Ascending aorta (tissue), 2 donors: ENCODE measurements at regions not wholly inside any gene's neighbourhood (a gene's known extent, or its start where the extent isn't known, plus 50 kb on each side); places are given as distances from the start of the nearest gene placed in this dataset.

ENCODE experiments used
- DNase-seq, 2 donors: peaks; one replicate each; pipeline ENCODE4 v3.0.0-alpha.2; 2019; ENCODE audit warnings: low spot score in 2 of 2
- H3K27ac ChIP-seq, 2 donors: fragments of 200-600 bp; sonication (generic); one replicate each; pipeline ENCODE4 v1.5.1; 2016 to 2017; ENCODE audit warnings: mild to moderate bottlenecking in 1 of 2
- H3K27me3 ChIP-seq: fragments of 200-600 bp; sonication (generic); one replicate; pipeline ENCODE4 v1.5.1; 2017
- H3K36me3 ChIP-seq, 2 donors: fragments of 200-600 bp; sonication (generic); one replicate each; pipeline ENCODE4 v1.5.1; 2016
- H3K4me1 ChIP-seq, 2 donors: fragments of 200-600 bp; sonication (generic); one replicate each; pipeline ENCODE4 v1.5.1; 2016 to 2017; ENCODE audit warnings: mild to moderate bottlenecking in 1 of 2
- H3K4me3 ChIP-seq, 2 donors: fragments of 200-600 bp; sonication (generic); one replicate each; pipeline ENCODE4 v1.5.1; 2016 to 2017; ENCODE audit warnings: mild to moderate bottlenecking in 1 of 2
- H3K9me3 ChIP-seq, 2 donors: fragments of 200-600 bp; sonication (generic); one replicate each; pipeline ENCODE4 v1.5.1; 2016
- intact Hi-C: fragments of 100-400 bp; cut with DNase I; formaldehyde crosslinking; loops from one replicate; pipeline ENCODE4 v1.15.1; 2023
- TF ChIP-seq, protein P1 (sequence below), 3 experiments: fragments of 200-600 bp in 2 of 3; fragments of 450-650 bp in 1 of 3; sonication (generic) in 2 of 3; IDR thresholded peaks; one replicate each; pipeline ENCODE4 v1.5.1; 2016 to 2019; ENCODE audit warnings: antibody characterized with exemption in 3 of 3, mild to moderate bottlenecking in 1 of 3, moderate library complexity in 1 of 3

DNA sequence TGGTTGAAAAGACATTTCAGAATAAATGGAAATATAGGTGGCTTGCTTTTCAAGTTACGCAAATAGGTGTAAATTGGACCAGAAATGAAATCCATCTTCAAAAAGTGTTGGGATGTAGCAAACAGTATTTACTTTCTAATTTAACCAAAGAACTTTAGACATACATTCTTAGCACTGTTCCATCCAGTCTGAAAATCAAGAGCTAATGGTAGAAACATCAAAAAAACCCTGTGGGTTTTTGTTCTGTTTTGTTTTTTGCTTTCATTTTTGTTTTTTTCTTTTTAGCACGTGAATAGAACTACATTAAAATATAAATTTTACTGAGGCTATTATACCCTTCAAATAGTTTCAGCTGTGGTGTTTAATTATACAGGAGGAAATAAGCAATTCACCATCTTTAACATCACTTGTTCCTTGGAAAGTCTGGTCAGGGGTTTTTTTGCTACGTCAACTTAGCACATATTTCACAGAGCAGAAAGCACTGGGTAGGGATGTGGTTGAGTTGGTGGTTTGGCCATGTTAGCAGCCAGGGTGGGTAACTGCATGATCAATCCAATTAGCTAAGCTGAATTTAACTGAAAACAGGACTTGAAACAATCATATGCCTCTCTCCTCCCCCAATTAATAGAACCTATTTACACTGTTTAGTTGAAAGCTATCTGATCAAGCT lies 275.4 kb upstream of the PFKP start:
- H3K4me1 ChIP-seq, result no peaks in the 10 kb centered on the region
- H3K9me3 ChIP-seq, result peaks cover 0 to 4% of the 10 kb centered on the region in 2 donors
- H3K27me3 ChIP-seq, result no peaks in the 10 kb centered on the region
- H3K27ac ChIP-seq, result no peak overlapping the region
- intact Hi-C loops, result no loop called here
- DNase-seq, result no peak
- no peaks in the 10 kb centered on the region for H3K36me3 ChIP-seq
- no peak overlapping the region for H3K4me3 ChIP-seq
- TF ChIP-seq, protein P1, sequence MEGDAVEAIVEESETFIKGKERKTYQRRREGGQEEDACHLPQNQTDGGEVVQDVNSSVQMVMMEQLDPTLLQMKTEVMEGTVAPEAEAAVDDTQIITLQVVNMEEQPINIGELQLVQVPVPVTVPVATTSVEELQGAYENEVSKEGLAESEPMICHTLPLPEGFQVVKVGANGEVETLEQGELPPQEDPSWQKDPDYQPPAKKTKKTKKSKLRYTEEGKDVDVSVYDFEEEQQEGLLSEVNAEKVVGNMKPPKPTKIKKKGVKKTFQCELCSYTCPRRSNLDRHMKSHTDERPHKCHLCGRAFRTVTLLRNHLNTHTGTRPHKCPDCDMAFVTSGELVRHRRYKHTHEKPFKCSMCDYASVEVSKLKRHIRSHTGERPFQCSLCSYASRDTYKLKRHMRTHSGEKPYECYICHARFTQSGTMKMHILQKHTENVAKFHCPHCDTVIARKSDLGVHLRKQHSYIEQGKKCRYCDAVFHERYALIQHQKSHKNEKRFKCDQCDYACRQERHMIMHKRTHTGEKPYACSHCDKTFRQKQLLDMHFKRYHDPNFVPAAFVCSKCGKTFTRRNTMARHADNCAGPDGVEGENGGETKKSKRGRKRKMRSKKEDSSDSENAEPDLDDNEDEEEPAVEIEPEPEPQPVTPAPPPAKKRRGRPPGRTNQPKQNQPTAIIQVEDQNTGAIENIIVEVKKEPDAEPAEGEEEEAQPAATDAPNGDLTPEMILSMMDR (IDR thresholded peaks at IDR 0.05), result no peak

DNA sequence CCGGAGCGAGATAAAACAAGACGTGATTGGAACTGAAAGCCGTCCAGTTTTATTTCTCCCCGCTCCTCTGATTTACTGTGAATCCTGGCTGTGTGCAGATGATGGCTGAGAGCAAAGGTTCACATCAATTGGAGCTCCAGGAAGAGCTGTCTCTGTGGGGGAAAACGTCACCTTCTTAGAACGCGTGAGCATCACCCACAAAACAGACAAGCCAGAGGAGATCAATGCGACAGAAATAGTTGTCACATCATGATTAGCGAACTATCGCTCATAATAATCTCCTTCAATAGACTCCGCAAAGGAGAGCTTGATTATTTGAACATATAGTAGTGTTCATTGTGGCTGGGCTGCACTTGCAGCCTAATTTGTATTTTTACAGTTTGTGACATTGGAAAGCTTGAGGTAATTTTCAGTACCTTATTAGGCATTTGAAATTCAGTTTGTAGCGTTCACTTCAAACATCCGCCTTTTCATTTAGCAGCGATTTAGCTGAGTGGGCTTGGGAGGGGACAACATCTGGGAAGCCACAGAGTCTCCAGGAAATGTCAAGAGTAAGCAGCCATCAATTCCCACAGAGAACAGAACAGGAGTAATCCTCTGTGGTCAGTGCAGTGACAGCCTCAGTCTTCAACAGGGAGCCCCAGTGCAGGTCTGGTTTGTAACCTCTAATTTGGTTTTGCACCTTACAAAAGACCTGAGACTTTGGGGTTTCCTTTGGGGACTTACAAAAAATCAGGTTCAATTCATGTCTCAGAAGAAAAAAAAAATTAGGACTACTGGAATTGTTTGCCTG lies 276.8 kb upstream of the PFKP start:
- DNase-seq, result no peak

DNA sequence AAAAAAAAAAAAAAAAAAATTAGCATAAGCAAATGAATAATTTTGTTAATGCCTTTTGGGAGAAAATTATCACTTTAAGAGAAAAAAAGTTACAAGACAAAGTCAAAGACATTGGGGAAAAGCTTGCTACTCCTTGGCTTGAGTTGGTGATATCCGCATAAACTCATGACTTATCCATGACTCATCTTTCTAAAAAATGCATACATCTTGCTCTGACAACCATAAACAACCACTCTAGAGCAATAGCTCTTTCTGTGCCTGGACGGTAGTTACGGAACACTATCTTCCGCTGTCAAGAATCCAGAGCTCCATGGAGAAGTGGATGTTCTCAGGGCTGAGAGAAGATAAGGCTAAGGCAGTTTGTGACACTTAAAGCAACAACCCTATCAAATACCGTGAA lies 281.1 kb upstream of the PFKP start:
- Histone ChIP-seq H3K4me1 (no peaks in the 10 kb centered on the region), H3K4me3 (no peak overlapping the region), H3K36me3 (no peaks in the 10 kb centered on the region), H3K27ac (no peak overlapping the region), H3K27me3 (no peaks in the 10 kb centered on the region), H3K9me3 (no peaks in the 10 kb centered on the region)
- DNase-seq, result no peak
- intact Hi-C loops, result no loop called here
- TF ChIP-seq, protein P1 (IDR thresholded peaks at IDR 0.05), result no peak

More for the DNA sequence above, 276.8 kb upstream of the PFKP start:
- Histone ChIP-seq H3K9me3 (no peaks in the 10 kb centered on the region), H3K4me1 (no peaks in the 10 kb centered on the region), H3K4me3 (no peak overlapping the region), H3K27ac (no peak overlapping the region), H3K27me3 (no peaks in the 10 kb centered on the region), H3K36me3 (no peaks in the 10 kb centered on the region)
- intact Hi-C loops, result no loop called here
- TF ChIP-seq, protein P1 (IDR thresholded peaks at IDR 0.05), result no peak

DNA sequence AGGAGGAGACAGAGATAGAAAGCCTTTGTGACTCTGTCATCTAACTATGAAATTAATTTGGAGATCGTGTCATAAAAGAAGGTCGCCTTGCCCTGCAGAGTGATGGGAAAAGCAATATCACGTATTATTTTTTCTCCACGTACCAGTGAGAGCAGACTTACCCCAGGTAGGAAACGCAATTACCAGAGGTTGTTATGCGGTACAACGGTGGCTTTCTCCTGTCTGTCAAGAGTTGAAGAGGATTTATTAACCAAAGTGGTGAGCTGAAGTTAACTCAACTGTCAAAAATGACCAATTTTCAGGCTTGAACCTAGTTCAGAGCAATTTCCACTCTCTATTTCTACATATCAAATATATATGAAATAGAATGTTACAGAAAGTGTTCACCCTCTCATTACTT lies 282.6 kb upstream of the PFKP start:
- H3K27ac ChIP-seq, result no peak overlapping the region
- H3K36me3 ChIP-seq, result no peaks in the 10 kb centered on the region
- no peaks in the 10 kb centered on the region for H3K27me3 ChIP-seq
- DNase-seq, result no peak
- TF ChIP-seq, protein P1 (IDR thresholded peaks at IDR 0.05), result no peak
- intact Hi-C loops, result no loop called here
- H3K9me3 ChIP-seq, result no peaks in the 10 kb centered on the region
- H3K4me1 ChIP-seq, result no peaks in the 10 kb centered on the region
- H3K4me3 ChIP-seq, result no peak overlapping the region

DNA sequence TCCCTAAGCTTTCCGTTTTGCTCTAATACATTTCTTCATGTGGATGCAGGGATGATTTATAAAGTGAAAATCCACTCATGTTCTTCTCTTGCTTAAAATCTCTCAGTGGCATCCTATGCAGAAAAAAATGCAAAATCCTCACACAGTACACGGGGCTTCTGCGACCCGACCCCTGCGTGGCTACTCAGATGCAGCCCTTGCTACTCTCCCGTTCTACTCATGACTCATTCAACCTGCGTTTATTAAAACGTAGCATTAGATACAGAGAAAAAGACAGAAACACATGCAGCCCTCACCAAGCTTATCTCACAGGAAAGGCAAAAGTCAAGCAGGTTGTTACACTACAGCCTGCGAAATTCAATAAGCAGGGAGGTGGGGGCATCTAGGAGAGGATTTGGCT lies 284.4 kb upstream of the PFKP start:
- Histone ChIP-seq H3K27ac (no peak overlapping the region), H3K9me3 (no peaks in the 10 kb centered on the region), H3K27me3 (no peaks in the 10 kb centered on the region), H3K4me1 (no peaks in the 10 kb centered on the region), H3K36me3 (no peaks in the 10 kb centered on the region), H3K4me3 (no peak overlapping the region)
- TF ChIP-seq, protein P1 (IDR thresholded peaks at IDR 0.05), result no peak
- intact Hi-C loops, result no loop called here
- DNase-seq, result no peak
